AG04450 (cell line): ENCODE measurements at regions not wholly inside any gene's neighbourhood (a gene's known extent, or its start where the extent isn't known, plus 50 kb on each side); places are given as distances from the start of the nearest gene placed in this dataset.
A peak's percentile ranks its signal among the peaks of the same experiment; 100 is the strongest.

Experiments used
- CTCF ChIA-PET: fragments of 300-600, 350-600 bp; formaldehyde crosslinking; extraction: SDS; loops from one replicate; lab custom pipeline; 2022; ENCODE audit warnings: antibody characterized with exemption, inconsistent platforms; lab: Charles Lee
- POLR2A ChIA-PET: fragments of 350-600 bp; formaldehyde crosslinking; extraction: SDS; loops from one replicate; lab custom pipeline; 2021; ENCODE audit warnings: antibody characterized with exemption, inconsistent platforms; lab: Yijun Ruan, JAX
- DNase-seq: peaks from one replicate; pipeline ENCODE4 v3.0.0-alpha.2; 2011; ENCODE audit warnings: low read depth, low spot score
- H3K27ac ChIP-seq: one replicate; pipeline ENCODE4 v1.5.1; 2012; ENCODE audit warnings: low read depth, low read length, control low read depth
- H3K27me3 ChIP-seq: one replicate; pipeline ENCODE4 v1.6.0; 2012; ENCODE audit warnings: low read length; ENCODE audit not compliant: control insufficient read depth, insufficient read depth
- H3K4me3 ChIP-seq: 2 replicates; pipeline ENCODE4 v1.5.1; 2011; ENCODE audit warnings: mild to moderate bottlenecking, low read depth, low read length, control low read depth
- H3K9me3 ChIP-seq: 2 replicates; pipeline ENCODE4 v1.5.1; 2012; ENCODE audit warnings: low read length; ENCODE audit not compliant: control insufficient read depth, insufficient read depth
- TF ChIP-seq, protein P1 (sequence below): IDR thresholded peaks from 2 replicates; pipeline ENCODE4 v1.5.1; 2011; ENCODE audit warnings: low read depth, low read length, control low read depth, inconsistent platforms

DNA sequence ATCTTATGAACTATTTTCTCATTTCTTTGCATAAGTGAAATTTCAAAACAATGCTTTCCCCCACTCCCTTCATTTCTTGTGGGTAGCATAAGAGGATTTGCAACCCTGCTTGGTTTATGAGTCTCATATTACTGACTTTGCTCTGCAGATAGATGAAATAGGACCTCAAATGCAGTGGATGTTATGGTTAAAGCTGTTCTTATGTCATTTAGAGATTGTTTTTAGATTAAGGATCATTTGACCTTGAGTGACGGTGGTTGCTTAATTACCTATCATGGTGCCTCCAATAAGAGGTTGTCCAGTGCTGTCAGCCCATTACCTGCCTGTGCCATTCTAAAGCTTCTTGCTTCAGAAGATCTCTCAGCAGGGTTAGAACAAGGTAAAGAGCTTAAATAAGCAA, 351.4 kb upstream of the ATP2B1 start:
- no peak for DNase-seq
- Histone ChIP-seq H3K27ac (no peak overlapping the region), H3K4me3 (no peak overlapping the region), H3K9me3 (no peaks in the 10 kb centered on the region), H3K27me3 (no peaks in the 10 kb centered on the region)
- POLR2A ChIA-PET: no interaction called here
- TF ChIP-seq, protein P1, sequence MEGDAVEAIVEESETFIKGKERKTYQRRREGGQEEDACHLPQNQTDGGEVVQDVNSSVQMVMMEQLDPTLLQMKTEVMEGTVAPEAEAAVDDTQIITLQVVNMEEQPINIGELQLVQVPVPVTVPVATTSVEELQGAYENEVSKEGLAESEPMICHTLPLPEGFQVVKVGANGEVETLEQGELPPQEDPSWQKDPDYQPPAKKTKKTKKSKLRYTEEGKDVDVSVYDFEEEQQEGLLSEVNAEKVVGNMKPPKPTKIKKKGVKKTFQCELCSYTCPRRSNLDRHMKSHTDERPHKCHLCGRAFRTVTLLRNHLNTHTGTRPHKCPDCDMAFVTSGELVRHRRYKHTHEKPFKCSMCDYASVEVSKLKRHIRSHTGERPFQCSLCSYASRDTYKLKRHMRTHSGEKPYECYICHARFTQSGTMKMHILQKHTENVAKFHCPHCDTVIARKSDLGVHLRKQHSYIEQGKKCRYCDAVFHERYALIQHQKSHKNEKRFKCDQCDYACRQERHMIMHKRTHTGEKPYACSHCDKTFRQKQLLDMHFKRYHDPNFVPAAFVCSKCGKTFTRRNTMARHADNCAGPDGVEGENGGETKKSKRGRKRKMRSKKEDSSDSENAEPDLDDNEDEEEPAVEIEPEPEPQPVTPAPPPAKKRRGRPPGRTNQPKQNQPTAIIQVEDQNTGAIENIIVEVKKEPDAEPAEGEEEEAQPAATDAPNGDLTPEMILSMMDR: no peak
- CTCF ChIA-PET: interaction anchor here (0.8 kb wide), 1 partner anchor 204 kb away, joined by 3 read pairs; no protein-coding TSS in a partner anchor

DNA sequence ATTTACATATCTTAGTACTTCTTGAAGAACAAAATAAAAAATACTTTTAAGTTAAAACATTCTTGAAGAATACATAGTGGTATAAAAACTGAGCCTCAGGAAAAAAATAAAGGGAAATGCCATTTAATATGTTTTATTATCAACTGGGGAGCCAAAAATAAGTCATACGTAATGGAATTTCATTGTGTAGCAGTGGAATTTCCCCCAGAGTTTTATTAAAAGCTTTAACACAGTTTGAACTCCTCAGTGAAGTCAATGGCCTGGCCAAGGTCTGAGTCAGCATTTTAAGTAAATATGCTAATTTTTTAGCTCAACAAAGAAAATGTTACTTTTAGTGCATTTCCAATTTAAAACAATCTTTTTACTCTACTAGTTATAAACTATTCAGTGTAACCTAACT, 350.1 kb upstream of the ATP2B1 start:
- no peaks in the 10 kb centered on the region for H3K27me3 ChIP-seq
- POLR2A ChIA-PET: no interaction called here
- H3K4me3 ChIP-seq: no peak overlapping the region
- H3K9me3 ChIP-seq: no peaks in the 10 kb centered on the region
- CTCF ChIA-PET: interaction anchor here (0.9 kb wide), 1 partner anchor 11 kb away, joined by 3 read pairs; no protein-coding TSS in a partner anchor
- no peak overlapping the region for H3K27ac ChIP-seq
- DNase-seq: peak; percentile 75
- TF ChIP-seq, protein P1: no peak

DNA sequence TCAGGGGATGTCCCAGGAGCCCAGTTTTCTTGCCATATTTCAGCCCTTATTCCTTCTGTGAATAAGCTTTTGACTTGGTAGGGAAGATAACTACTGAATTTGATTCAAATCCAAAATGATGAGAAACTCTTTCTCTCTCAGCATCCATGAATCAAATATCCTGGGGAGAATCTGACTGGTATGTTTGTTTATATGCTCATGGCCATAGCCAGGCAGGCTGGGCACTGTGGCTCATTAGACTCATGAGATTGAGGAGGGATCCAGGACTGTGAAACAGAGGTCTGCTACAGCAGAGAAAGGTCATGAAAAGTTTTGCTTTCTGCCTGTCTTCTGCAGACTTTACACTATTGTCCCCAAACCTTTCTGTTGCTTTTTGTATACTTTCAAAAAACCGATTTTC, 346.4 kb upstream of the ATP2B1 start:
- no peaks in the 10 kb centered on the region for H3K9me3 ChIP-seq
- no peak overlapping the region for H3K27ac ChIP-seq
- no peaks in the 10 kb centered on the region for H3K27me3 ChIP-seq
- no peak for DNase-seq
- TF ChIP-seq, protein P1: no peak
- H3K4me3 ChIP-seq: no peak overlapping the region
- CTCF ChIA-PET: no interaction called here
- POLR2A ChIA-PET: no interaction called here

DNA sequence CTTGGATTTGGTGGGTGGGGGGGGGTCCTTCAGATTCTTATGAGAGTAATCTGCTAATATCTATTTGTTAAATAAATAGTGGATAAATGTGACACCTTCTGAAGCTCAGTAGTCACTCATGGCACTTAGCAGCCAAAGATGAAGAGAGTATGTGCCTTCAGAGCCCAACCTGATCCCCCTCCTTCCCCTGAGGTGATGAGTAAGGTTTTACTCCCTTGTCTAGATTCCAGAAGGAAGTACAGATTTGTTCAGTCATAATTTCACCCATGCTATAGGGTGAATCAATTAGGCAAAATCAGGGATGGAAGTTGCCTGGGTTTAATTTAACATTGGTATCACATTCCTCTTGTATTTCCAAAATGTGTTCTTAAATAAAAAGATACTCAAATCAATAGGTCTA, 340.3 kb upstream of the ATP2B1 start:
- POLR2A ChIA-PET: no interaction called here
- Histone ChIP-seq H3K27me3 (no peaks in the 10 kb centered on the region), H3K4me3 (no peak overlapping the region), H3K27ac (no peak overlapping the region), H3K9me3 (no peaks in the 10 kb centered on the region)
- CTCF ChIA-PET: no interaction called here
- DNase-seq: no peak
- TF ChIP-seq, protein P1: no peak

DNA sequence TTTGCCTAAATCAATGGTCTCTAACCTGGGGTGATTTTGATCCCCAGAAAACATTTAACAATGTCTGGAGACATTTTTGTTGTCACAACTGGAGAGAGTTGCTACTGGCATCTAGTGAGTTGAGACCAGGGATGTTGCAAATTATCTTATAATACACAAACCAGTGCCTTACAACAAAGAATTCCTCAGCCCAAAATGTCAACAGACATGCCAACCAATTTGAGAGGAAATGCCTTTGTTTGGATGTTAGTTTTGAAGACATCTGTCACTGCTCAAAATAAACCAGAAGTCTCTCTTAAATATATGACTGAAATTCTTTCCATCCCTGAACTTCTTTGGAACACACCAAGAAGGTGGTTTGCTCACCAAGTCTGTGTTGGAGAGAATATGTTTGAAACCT, 336.9 kb upstream of the ATP2B1 start:
- Histone ChIP-seq H3K4me3 (no peak overlapping the region), H3K27me3 (no peaks in the 10 kb centered on the region), H3K9me3 (no peaks in the 10 kb centered on the region), H3K27ac (no peak overlapping the region)
- ChIA-PET POLR2A (interaction anchor here (0.6 kb wide), 1 partner anchor 48 kb away, joined by 4 read pairs; no protein-coding TSS in a partner anchor), CTCF (no interaction called here)
- TF ChIP-seq, protein P1: no peak
- DNase-seq: no peak
